Stimulated activated CD4-positive, alpha-beta T cell treated with anti-CD3 and anti-CD28 coated beads, Interleukin-4, amount 100 ng/mL, for 24 hours (primary cell): ENCODE measurements at regions not wholly inside any gene's neighbourhood (a gene's known extent, or its start where the extent isn't known, plus 50 kb on each side); places are given as distances from the start of the nearest gene placed in this dataset.
"Not testable (repeated sequence)": the region's sequence is repeated elsewhere in the genome, so short reads cannot be mapped to it uniquely, and the experiment has no call there.

Source experiments
- DNase-seq: peaks from one replicate; pipeline ENCODE4 v3.0.0-alpha.2; 2020

DNA sequence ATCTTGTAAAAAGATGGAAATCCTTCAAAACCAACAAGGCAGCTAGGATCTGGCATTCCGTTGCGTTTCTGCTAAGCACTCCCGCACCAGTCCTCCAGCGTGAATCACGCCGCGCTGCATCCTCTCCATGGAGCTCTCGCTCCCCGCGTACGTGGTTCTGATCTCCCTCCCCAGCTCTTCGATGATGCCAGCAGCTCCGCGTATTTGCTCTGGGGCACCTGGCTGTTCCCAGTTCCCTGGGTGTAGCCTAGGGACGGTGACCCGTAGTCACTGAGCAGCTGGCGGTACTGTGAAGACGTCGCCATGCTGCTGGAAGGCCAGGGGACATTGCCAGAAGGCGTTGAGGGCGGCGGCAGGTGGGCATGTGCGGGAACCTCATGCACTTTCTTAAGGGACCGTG, 407.5 kb downstream of the RNF144A start:
- DNase-seq = no peak

DNA sequence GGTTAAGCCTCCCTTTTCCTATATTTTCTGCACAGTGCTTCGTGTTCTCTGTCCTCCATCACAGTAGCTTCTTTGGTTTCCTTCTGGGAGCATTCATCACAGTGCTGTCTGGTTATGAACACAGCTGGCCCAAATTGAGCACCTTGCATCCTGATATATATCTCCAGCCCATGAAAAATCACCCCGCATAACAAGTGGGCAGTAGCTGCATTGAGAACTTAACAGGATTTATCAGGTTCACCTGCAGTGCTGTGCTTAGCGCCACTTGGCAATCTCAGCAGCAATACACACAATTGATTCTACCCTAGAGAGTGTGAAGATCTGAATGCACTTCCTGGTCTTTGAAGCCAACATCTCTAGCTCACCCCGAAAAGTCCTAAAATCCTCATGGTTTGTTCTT, 408.0 kb downstream of the RNF144A start:
- no peak for DNase-seq

DNA sequence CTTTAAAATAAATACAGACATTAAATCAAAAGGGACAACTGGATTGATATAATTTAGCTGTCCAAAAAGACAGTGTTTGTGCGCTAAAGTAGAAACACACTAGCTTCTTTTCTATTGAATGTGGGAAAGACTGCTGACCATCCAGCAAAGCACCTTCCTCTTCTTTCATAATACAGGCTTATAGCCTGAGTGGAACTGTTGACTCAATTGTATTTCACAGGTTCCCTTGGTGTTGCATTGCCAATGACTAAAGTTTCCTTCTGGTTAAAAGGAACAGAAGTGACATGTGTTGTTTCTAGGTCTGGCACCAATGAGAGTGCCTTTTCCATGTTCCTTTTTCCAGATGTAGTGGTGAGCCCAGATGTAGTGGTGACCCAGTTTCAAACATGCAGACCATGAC, 412.3 kb downstream of the RNF144A start:
- DNase-seq = no peak

DNA sequence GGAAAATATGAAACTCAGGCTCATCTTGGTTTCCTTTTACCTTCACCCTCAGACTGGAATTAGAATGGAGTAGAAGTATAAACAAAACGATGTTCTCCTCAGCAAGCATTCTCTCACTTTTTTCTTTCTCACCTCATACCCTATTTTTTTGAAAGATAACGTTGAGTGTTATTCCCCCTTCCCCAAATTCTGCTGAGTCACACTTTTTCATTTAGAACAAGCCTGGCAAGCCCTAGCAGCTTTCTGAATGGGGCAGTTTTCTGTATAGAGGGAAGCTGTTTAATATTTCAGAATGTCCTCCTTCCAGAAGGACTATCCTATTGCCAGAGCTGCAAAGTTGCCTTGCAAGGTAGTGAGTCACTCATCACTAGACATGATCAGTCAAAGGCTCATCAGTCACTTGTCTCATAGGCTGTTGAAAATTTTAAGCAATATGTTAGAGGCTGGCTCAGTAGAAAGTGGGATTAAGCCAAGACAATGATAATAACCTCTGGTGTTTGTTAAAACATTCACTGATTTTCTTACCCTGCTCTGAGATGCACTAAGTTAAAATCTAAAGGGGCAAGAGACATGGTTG, 416.1 kb downstream of the RNF144A start:
- DNase-seq = no peak

DNA sequence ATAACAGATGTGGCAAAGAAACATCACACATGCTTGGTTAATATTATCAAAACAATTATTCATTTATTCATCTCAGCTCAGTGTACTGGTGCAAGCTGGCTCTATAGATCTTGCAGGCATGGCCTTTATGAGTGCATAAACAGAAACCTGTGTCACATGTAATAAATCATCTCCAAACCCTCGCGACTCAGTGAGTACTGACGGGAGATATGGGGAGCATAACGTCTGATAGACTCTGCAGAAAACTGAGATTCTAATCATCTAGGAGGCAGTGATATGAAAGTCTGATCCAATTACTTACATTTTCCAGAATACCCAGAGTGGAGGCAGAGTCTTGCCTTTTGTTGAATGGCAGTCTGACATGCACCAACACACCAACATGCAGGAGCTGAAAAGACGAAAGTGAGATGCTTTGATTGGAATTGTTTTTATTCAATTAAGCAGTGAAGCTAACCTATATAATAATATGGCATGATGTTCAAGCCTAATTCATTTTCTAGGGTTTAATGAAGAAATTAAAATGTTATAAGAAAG, 416.8 kb downstream of the RNF144A start:
- DNase-seq = no peak

DNA sequence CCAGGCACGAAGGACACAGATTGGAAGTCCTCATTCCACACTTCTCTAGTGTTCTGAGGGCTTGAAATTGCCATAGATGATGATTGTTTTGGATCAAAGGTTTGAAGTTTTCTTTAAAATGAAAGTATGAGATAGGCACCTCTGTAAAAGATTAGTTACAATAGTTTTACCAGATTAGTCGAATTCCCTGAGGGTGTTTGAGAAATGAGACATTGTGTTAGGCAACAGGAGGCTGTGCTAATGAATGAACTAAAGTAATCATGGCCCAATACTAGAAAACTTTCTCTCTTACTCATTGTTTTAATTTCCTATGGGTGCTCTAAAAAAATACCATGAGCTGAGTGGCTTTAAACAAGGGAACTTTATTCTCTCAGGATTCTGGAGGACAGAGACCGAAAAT, 421.7 kb downstream of the RNF144A start:
- no peak for DNase-seq

DNA sequence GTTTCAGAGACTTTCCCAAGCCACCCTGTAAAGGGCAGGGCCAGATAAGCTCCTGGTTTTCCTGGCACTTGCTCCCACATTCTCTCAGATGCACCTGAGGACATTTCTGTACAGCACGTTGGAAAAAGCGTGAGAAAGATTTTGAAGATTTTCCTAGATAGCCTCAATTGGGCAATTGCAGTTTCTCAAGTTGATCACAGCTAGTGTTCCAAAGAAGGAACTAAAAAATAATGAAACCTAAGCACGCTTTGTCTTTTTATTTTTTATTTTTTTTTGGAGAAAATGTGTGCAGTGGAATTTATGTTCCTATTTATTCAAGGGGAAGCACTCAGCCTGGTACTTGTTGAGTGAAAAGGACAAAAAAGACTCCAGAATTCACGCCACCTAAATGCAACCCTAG, 429.1 kb downstream of the RNF144A start:
- no peak for DNase-seq

DNA sequence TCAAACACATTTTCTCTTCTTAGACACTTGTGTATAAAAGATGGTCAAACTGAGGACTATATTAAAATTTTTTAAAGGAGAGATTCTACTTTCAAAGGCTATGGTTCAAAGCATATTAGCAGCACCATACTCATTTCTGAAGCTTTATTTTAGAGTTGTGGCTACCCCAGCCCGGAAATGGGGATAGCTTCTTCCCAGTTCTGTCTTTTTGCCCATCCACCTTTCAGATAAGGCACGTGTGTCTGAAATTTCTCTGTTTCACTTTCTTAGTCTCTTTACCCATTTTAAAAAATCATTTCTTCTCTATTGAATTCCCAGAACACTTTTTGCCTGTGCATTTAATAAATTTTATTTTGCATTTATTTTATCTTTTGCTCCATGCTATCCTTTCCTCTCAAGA, 431.5 kb downstream of the RNF144A start:
- DNase-seq = no peak

DNA sequence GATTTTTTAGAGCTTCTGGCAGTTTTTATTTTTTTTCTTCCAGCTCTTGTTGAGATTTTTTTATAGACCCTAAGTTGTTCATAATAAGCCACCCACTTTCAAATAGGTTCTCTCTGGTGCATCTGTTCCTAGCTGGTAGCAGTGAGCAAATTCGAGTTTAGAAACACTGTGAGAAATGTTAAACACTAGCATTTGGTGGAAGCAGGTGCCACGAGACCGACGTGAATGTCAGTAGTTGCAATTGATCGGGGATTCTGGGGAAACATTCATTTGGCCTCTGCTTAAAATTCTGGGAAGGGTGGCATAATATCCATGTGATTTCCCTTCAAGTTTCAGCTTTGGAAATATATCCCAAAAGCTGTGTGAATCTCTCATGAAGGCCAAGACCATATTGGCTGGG, 435.0 kb downstream of the RNF144A start:
- DNase-seq = no peak

DNA sequence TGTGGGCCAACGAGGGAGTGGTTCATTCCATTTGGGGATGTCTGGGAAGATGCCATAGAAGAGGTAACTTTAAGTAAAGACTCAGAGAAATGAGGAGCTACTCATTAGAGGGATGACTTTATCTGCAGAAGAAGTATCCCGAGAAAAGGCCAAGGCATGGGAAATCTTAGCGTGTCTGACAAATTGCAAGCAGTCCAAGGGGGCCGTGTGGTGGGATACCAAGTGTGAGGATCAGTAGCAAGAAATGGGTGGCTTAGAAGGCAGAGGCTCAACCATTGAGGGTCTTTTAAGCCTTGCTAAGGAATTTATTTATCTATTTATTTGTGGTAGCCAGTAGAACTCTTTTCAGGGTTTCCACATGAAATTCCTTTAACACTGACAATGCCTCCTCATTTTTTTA, 436.4 kb downstream of the RNF144A start:
- no peak for DNase-seq

DNA sequence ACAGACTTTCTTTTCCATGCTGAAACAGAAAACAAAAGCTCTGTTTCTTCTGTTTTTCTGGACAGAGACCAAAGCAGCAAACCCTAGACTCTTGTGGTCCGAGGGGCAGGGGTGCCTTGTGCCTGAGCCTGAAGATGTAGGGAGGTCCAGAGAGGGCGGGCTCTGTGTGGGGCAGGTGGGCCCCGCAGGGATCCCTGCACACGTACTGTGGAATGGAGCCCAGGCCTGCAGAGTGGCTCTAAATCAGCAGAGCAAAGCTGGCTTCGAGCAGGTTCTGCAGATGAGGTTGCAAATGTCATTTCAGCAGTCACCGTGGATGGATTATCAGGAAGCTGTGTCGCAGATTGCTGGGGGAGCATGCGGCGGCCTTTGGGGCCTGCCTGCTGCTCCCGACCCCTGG, 438.6 kb downstream of the RNF144A start:
- DNase-seq = no peak

DNA sequence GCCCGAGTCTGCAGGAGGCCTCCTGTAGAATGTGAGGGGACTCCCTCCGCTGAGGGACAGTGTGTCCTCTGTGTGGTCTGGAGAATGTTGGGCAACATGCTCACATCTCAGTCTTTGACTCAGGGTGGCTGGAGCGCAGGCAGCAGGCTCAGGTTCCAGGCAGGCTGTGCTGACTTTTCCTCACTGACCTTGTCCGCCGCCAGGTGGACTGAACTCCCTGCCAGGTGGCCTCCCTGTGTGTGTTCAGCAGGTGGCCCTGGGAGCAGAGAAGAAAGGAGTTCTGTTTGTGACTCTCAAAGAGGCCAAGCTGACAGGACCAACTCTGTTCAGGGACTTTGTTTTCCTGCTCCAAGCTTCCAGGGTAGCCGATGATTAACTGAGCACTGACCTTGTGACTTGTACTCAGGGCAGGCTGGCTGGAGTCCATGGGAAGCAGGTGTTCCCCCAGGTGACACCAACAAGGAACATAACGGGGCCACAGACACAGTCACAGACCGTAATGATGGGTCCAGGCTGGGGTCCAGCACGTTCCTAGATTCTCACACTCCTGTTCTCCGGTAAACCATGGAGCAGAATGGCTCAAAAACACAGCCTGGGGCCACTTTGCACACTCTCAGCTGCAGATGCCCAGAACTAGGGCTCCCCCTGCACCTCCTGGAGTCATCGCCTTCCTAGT, 439.8 kb downstream of the RNF144A start:
- no peak for DNase-seq

DNA sequence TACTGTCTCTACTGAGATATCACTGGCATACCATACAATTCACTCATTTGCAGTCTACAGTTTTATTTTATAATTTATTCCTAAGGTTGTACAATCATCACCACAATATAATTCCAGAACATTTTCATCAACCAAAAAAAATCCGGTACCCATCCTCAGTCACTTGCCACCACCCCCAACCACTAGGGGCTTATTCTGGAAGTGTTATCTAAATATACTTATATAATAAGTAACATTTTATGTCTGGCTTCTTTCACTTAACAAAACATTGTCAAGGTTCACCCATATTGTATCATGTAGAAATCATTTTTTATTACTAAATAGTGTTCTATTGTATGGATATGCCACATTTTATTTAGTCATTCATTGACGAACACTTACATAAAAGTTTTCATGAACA, 440.8 kb downstream of the RNF144A start:
- no peak for DNase-seq

DNA sequence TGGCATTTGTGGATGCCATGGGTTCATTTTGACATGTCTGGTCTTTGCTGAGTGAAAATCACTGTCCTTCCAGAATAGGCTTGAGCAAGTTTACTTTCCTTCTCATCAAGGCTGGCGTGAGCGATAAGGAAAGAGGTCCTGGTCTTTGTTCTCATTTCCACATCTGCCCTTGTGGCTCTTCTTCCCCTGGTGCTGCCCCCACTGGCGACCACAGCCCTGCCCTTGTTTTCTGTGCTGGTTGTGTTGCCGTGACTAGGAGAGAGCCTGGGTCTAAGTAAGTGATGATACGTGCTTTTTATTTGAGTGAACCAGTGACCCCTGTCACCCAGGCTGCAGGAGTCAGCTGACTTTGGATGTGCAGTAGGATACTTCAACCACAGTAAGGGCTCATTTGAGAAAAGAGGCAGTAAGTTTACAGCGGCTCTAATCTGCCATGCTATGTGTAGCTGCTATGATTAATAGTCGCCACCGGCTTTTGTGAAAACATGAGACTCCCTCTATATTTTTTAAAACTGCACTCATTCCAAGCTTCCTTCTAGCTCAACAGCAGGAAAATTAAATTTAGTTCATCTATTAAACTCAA, 441.7 kb downstream of the RNF144A start:
- no peak for DNase-seq

DNA sequence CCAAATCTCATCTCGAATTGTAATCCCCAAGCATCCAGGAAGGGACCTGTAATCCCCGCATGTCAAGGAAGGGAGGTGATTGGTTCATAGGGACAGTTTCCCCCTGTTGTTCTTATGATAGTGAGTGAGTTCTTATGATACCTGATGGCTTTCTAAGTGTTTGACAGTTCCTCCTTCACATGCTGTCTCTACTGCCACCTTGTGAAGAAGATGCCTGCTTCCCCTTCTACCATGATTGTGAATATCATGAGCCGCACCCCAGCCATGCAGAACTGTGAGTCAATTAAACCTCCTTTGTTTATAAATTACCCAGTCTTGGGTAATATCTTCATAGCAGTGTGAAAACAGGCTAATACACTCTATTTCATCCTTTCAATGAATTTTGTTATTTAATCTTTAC, 446.7 kb downstream of the RNF144A start:
- DNase-seq = no peak

DNA sequence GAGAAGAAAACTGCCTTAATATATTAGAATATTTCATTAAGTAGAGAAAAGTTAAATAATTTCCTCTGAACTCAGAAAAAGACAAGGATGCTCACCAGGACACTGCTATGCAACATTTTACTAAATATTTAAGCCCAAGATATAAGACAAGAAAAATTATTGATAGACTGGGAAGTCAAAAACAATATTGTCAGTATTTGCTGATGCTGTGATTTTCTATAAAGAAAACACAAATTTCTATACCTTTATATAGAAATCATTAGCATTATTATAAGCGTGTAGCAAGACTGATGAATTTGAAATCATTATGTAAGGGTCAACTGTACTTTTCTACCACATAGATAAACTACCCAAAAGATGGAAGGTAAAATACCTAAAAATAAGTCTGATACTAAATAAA, 451.0 kb downstream of the RNF144A start:
- no peak for DNase-seq

DNA sequence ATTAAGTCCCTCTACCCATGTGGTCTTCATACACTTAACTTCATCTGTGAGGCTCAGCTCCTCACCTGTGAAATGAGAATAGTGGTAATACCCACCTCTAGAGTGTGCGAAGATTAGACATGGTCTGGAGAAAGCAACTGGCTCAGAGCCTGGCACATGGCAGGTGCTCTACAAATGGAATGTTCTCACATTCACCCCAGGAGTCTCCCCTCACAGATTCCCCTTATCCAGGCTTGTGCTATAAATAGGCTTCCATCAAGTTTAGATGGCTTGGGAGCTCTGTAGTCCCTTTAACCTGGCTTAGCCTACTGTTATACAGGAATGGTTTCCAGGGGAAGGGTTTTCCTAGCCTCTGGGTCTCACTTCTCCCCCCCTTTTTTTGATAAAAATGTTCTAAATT, 455.9 kb downstream of the RNF144A start:
- no peak for DNase-seq

DNA sequence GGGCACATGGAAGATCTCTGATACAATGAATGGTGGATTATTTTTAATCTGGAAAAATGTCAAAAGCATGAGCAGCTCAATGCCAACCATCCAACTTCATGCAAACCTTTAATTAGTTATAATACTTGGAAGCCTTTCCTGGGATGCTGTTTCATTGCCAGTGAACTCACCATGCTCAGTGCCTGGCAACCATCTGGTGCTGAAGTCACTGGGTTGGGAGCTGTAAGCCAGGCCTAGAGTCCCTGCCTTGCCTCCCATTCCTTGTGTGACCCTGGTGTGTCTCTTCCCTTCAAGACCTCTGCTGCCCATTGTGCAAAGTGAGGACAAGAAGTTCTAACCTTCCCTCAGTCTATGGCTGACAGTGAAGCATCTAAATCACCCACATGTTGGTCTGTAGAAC, 458.7 kb downstream of the RNF144A start:
- no peak for DNase-seq

DNA sequence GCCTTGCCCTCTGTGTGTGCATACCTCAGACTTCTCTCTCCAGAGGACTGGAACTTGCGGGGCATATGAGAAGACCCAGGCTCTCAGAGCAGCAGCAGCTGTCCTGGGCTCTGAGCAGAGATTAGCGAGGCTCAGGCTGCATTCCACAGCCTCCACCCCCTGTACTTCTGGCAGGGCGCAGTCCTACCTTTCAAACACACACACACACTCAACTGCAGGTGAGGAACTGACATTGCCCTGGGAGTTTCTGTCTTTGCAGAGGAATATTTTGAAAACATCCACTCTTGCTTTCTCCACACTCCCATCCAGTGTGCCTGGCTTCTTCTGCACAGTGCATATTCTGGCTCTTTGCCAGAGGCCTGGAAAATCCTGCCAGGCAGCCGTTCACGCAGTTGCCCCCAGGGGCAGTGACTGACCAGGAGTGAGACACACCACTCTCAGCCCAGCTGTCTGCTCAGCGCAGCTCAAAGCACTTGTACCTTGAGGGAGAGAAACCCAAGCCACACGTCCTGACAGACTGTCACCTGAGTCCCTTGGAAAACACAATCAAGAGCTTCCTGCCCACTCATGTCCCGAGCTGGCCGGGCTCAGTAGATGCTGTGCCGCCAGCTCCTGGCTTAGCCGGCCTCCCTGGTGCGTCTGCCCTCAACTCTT, 460.8 kb downstream of the RNF144A start:
- no peak for DNase-seq

DNA sequence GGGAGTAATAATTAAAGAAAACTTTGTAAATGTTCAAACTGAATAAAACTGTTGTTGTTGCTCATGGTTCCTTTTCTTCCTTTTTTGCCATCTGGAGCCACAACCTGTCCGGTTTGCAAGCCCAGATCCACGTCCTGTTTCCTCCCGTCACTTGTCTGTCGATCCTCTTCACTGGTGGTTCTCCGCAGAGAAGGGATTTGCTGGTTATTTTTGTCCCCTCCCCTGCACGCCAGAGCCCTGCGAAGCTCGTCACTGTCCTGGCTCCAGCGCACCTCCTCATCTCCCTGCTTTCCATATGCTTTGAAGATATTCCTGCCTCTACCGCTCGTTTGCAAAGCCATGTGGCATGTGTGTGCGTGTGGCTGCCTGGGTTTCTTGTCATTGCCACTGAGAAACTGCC, 461.4 kb downstream of the RNF144A start:
- DNase-seq = no peak

DNA sequence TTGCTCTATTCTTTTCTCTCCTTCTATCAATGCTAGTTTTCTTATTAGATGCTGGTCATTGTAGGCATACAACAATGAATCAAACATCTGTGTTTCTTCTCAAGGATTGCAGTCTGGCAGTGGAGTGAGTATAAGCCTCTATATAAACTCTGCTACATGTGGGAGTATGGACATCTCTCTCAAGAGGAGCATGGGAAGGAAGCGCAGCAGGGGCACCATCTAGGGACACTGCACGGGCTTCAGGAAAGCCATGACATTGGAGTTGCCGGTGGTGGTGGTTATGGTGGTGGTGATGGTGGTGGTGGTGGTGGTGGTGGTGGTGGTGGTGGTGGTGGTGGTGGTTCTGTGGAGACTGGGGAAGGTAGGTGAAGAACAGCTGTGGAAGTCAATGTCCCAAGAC, 462.6 kb downstream of the RNF144A start:
- DNase-seq = no peak

DNA sequence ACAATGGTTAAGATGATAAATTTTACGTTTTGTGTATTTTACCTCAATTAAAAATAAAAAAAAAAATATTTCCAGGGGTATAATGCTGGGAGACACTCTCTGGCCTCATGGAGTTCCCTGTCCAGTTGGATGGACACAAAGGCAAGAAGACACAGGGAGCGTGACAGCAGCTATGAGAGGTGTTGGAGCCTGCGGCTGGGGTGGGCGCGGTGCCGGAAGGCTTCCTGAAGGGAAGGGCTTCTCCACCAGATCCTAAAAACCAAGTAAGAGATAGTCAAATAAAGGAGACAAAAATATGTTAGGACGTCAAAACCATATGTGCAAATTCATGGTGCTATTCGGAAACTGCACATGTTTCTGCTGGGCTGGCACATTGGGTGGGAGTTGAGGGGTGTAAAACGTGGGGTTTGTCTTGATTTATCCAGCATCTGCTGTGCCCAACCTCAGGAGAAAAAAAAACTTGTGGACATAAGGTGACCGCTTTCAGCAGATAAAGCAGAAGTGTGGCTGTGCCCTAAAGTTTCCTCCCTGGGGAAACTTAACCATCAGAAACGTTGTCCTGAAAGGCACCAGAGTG, 467.6 kb downstream of the RNF144A start:
- DNase-seq = no peak

DNA sequence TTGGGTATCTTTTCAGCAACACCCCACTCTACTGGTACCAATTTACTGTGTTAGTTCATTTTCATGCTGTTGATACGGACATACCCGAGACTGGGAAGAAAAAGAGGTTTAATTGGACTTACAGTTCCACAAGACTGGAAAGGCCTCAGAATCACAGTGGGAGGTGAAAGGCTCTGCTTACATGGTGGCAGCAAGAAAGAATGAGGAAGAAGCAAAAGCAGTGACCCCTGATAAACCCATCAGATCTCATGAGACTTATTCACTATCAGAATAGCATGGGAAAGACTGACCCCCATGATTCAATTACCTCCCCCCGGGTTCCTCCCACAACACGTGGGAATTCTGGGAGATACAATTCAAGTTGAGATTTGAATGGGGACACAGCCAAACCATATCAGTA, 473.1 kb downstream of the RNF144A start:
- not testable (repeated sequence) for DNase-seq
